ENCODE measurements at regions not wholly inside any gene's neighbourhood (a gene's known extent, or its start where the extent isn't known, plus 50 kb on each side); places are given as distances from the start of the nearest gene placed in this dataset.

GRCh38 chr11:44446366-44446762 is 119.1 kb upstream of the CD82 start (continued):
- TF ChIP-seq, protein P1, sequence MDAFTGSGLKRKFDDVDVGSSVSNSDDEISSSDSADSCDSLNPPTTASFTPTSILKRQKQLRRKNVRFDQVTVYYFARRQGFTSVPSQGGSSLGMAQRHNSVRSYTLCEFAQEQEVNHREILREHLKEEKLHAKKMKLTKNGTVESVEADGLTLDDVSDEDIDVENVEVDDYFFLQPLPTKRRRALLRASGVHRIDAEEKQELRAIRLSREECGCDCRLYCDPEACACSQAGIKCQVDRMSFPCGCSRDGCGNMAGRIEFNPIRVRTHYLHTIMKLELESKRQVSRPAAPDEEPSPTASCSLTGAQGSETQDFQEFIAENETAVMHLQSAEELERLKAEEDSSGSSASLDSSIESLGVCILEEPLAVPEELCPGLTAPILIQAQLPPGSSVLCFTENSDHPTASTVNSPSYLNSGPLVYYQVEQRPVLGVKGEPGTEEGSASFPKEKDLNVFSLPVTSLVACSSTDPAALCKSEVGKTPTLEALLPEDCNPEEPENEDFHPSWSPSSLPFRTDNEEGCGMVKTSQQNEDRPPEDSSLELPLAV (CRISPR knock-in tag; conservative IDR thresholded peaks at IDR 0.05; ENCODE audit: low read depth) = no peak
- TF ChIP-seq SUZ12 (IDR thresholded peaks at IDR 0.05; ENCODE audit: low read depth, low read length) = no peak
- no peak for TF ChIP-seq ATF6 (CRISPR knock-in tag; conservative IDR thresholded peaks at IDR 0.05)
- TF ChIP-seq NFIB (CRISPR knock-in tag; IDR thresholded peaks at IDR 0.05; ENCODE audit: borderline replicate concordance) = no peak
- no peak for TF ChIP-seq E2F2 (CRISPR knock-in tag; IDR thresholded peaks at IDR 0.05; ENCODE audit: borderline replicate concordance)
- TF ChIP-seq PHB2 (IDR thresholded peaks at IDR 0.05; ENCODE audit: partially characterized antibody) = no peak
- TF ChIP-seq, protein P2, sequence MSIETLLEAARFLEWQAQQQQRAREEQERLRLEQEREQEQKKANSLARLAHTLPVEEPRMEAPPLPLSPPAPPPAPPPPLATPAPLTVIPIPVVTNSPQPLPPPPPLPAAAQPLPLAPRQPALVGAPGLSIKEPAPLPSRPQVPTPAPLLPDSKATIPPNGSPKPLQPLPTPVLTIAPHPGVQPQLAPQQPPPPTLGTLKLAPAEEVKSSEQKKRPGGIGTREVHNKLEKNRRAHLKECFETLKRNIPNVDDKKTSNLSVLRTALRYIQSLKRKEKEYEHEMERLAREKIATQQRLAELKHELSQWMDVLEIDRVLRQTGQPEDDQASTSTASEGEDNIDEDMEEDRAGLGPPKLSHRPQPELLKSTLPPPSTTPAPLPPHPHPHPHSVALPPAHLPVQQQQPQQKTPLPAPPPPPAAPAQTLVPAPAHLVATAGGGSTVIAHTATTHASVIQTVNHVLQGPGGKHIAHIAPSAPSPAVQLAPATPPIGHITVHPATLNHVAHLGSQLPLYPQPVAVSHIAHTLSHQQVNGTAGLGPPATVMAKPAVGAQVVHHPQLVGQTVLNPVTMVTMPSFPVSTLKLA (IDR thresholded peaks at IDR 0.05) = no peak
- TF ChIP-seq, protein P3, sequence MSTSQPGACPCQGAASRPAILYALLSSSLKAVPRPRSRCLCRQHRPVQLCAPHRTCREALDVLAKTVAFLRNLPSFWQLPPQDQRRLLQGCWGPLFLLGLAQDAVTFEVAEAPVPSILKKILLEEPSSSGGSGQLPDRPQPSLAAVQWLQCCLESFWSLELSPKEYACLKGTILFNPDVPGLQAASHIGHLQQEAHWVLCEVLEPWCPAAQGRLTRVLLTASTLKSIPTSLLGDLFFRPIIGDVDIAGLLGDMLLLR (CRISPR knock-in tag; IDR thresholded peaks at IDR 0.05) = no peak
- no peak for TF ChIP-seq DMTF1 (CRISPR knock-in tag; IDR thresholded peaks at IDR 0.05)
- TF ChIP-seq PITX1 (CRISPR knock-in tag; IDR thresholded peaks at IDR 0.05) = no peak
- TF ChIP-seq, protein P4, sequence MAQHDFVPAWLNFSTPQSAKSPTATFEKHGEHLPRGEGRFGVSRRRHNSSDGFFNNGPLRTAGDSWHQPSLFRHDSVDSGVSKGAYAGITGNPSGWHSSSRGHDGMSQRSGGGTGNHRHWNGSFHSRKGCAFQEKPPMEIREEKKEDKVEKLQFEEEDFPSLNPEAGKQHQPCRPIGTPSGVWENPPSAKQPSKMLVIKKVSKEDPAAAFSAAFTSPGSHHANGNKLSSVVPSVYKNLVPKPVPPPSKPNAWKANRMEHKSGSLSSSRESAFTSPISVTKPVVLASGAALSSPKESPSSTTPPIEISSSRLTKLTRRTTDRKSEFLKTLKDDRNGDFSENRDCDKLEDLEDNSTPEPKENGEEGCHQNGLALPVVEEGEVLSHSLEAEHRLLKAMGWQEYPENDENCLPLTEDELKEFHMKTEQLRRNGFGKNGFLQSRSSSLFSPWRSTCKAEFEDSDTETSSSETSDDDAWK (CRISPR knock-in tag; IDR thresholded peaks at IDR 0.05) = no peak
